ENCODE measurements at regions not wholly inside any gene's neighbourhood (a gene's known extent, or its start where the extent isn't known, plus 50 kb on each side); places are given as distances from the start of the nearest gene placed in this dataset.

- TF ChIP-seq CTCF (IDR thresholded peaks at IDR 0.05) (no peak), POLR2A (IDR thresholded peaks at IDR 0.05) (no peak)
Measured at GRCh38 chr2:180110469-180110868, 103.4 kb upstream of the CWC22 start.
